AG04449 (cell line): ENCODE measurements at regions not wholly inside any gene's neighbourhood (a gene's known extent, or its start where the extent isn't known, plus 50 kb on each side); places are given as distances from the start of the nearest gene placed in this dataset.

ENCODE experiments used
- CTCF ChIA-PET: fragments of 350-600 bp; formaldehyde crosslinking; extraction: SDS; loops from one replicate; lab custom pipeline; 2021; ENCODE audit warnings: antibody characterized with exemption; lab: Yijun Ruan, JAX
- POLR2A ChIA-PET: fragments of 400-600, 350-600 bp; formaldehyde crosslinking; extraction: SDS; loops from one replicate; lab custom pipeline; 2020; ENCODE audit warnings: antibody characterized with exemption, inconsistent platforms; lab: Yijun Ruan, JAX
- DNase-seq: peaks from one replicate; pipeline ENCODE4 v3.0.0-alpha.2; 2010; ENCODE audit warnings: low read depth, low spot score
- H3K4me3 ChIP-seq: 2 replicates; pipeline ENCODE4 v1.5.1; 2011; ENCODE audit warnings: low read depth, mild to moderate bottlenecking, control low read depth, low read length
- CTCF ChIP-seq: IDR thresholded peaks from one replicate; pipeline ENCODE4 v1.5.1; 2011; ENCODE audit warnings: mild to moderate bottlenecking, moderate library complexity, low read length, control low read depth, inconsistent platforms; ENCODE audit not compliant: insufficient read depth; ENCODE audit errors: missing control alignments

- ChIA-PET CTCF (no interaction called here), POLR2A (no interaction called here)
- DNase-seq: no peak
- H3K4me3 ChIP-seq: no peak overlapping the region
- no peak for TF ChIP-seq CTCF
Observed at GRCh38 chr4:185886832-185887524, 75.0 kb upstream of the SORBS2 start.

DNA sequence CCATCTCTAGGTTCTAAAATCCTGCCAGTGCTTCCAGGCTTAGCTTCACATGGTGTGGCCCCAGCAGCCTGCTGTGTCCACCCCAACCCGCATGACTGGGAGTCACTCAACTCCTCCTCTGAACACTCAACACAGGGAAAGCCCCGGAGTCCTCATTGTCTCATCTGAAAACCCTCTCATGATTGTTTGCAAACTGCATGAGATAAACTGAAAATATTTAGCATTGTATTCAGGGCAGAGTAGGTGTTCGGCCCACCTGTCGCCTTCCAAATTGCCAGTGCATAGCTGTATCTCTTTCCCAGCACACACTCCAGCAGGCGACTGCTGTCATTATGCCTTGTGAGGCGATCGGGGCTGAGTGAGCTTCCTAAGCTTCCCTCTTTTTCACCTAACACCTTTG, 76.7 kb upstream of the SORBS2 start:
- POLR2A ChIA-PET: no interaction called here
- no peak overlapping the region for H3K4me3 ChIP-seq
- no peak for TF ChIP-seq CTCF
- no peak for DNase-seq
- CTCF ChIA-PET: no interaction called here

DNA sequence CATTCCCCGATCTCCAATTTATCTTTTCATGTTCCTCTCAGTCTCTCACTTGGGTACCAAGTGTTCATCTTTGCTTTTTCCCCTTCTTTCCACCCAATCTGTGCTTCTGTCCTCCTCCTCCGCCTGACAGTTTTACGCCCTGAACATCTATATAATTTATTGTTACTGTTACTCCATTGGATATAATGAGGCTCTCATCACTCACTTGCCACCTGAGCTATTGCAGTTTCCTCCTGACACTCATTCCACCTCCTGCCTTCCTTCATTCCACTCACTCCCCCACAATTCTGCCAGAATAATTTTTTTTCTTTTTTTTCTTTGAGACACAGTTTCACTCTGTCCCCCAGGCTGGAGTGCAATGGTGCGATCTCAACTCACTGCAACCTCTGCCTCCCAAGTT, 77.6 kb upstream of the SORBS2 start:
- ChIA-PET CTCF (no interaction called here), POLR2A (no interaction called here)
- H3K4me3 ChIP-seq: no peak overlapping the region
- no peak for DNase-seq
- TF ChIP-seq CTCF: no peak

DNA sequence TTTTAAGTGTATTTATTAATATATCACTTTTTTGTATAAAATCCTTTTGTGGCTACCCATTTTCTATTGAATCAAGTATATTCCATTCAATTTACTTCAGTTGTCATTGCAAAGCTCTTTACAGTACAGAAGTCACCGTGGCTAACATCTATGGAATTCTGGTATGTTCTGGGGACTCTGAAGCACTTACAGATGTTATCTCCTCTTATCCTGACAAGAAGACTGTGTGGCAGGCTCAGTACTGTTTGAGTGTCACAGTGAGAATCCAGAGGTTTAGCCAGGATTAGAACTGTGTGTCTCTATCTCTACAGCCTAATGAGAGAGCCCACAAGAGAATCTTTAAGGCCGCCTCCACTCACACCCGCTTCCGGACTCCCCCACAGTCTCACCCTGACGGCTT, 78.2 kb upstream of the SORBS2 start:
- no peak for DNase-seq
- ChIA-PET CTCF (no interaction called here), POLR2A (no interaction called here)
- no peak for TF ChIP-seq CTCF
- H3K4me3 ChIP-seq: no peak overlapping the region

DNA sequence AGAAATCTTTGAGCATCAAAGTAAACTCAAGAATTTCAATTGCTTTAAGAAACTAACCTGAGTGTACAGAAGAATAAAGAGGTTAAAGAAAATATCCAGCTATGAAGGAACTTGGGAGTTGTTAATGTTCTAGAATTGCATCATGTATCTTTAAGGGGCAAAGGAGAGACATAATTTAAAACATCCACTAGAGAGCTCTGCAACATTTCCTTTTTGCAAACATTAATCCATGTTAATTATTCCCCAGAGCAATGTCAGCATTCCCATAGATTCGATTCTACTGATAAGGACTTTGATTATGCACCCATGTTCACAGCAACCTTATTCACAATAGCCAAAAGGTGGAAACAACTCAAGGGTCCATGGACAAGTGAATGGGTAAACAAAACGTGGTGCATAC, 80.2 kb upstream of the SORBS2 start:
- no peak for TF ChIP-seq CTCF
- ChIA-PET CTCF (interaction anchor here (1.0 to 1.6 kb wide), 3 partner anchors 9 to 252 kb away, joined by 3 to 5 read pairs (median 3); no protein-coding TSS in a partner anchor), POLR2A (no interaction called here)
- no peak for DNase-seq
- H3K4me3 ChIP-seq: no peak overlapping the region

- no peak for TF ChIP-seq CTCF
- no peak overlapping the region for H3K4me3 ChIP-seq
- no peak for DNase-seq
- CTCF ChIA-PET: interaction anchor here (1.2 to 1.6 kb wide), 2 partner anchors 9 to 253 kb away, joined by 5 read pairs; no protein-coding TSS in a partner anchor
- POLR2A ChIA-PET: no interaction called here
Observed at GRCh38 chr4:185893500-185893899, 81.5 kb upstream of the SORBS2 start.
